ENCODE measurements at regions not wholly inside any gene's neighbourhood (a gene's known extent, or its start where the extent isn't known, plus 50 kb on each side); places are given as distances from the start of the nearest gene placed in this dataset.
A peak's percentile ranks its signal among the peaks of the same experiment; 100 is the strongest.

DNA sequence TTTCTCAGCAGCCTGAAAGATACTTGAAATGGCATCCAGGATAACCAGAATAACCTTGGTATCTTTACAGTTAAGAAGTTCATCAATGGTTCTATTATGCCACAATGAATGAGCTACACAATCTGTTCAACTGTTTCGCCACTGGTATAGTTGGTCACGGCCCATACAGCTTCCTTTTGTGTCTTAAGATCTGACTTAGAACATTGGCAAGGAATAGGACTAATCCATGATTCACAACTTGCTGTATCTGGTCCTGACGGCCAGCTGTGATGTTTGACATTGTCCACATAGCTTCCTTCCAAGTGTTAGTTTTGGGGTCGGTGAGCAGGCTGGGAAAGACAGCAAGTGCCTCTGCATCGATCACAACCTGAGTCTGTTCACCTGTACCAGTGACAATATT is 113.3 kb upstream of the RAD23B start:
- no peak for DNase-seq (ENCODE audit: low spot score)

DNA sequence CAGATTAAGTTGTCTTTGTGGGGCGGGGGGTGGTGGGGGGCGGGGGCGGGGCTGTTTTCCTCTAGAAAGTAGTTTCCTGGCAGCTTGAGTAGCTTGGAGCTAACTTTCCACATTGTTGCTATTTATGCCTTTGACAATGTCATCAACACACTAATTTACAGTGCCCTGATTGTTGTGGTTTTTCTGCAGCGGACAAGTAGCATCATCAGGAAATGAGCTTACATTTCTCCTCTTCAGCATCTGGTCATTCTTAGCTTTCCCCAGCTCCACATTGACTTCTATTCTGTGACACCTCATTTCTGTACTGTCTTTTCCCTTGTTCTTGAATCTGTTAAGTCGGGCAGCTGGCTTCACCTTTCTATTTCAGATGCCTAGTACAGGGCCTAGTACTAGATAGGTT is 112.3 kb upstream of the RAD23B start:
- DNase-seq (ENCODE audit: low spot score), result no peak

DNA sequence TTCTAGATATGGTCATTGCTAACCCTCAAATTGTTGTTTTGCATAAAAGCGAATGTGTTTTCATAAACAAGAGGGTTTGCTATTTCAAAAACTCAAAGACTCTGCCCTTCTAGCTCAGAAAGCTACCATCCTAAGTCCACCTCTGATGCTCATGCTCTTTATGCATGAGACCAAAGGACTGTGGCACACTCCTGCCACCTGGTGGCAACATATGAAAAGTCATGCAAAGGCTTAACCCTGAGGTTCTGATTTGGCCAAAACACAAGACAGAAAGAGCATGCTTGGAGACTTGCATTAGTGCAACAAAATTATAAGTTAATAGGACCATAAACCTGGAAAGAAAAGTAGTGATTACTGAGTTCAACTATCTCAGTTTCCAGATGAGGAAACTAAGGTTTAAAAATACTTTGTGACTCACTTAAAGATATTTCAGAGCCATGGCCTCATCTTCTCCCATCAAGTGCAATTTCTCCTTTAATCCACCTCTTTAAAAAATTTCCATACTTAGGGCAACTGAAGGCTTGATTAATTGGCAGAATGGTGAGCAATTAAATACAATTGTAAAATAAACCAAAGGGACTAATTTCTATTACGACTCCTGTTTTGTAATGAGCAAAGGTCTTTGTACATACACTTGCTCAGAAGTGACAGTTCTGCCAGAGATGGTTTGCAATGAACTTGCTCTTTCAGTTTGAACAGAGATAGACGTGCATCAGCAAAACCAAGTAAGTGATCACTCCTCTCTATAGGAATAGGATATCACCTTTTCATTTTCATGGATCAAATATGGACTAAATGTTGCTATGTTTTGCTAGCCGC is 110.7 kb upstream of the RAD23B start:
- peak; percentile 37 for DNase-seq (ENCODE audit: low spot score)

- DNase-seq (ENCODE audit: low spot score), result no peak
Observed at GRCh38 chr9:107172979-107173347, 110.1 kb upstream of the RAD23B start.

- DNase-seq (ENCODE audit: low spot score), result no peak
Observed at GRCh38 chr9:107173422-107174180, 109.5 kb upstream of the RAD23B start.

- DNase-seq (ENCODE audit: low spot score), result no peak
Observed at GRCh38 chr9:107174441-107174840, 108.6 kb upstream of the RAD23B start.

GRCh38 chr9:107175041-107175440 is 108.0 kb upstream of the RAD23B start:
- DNase-seq (ENCODE audit: low spot score), result no peak

DNA sequence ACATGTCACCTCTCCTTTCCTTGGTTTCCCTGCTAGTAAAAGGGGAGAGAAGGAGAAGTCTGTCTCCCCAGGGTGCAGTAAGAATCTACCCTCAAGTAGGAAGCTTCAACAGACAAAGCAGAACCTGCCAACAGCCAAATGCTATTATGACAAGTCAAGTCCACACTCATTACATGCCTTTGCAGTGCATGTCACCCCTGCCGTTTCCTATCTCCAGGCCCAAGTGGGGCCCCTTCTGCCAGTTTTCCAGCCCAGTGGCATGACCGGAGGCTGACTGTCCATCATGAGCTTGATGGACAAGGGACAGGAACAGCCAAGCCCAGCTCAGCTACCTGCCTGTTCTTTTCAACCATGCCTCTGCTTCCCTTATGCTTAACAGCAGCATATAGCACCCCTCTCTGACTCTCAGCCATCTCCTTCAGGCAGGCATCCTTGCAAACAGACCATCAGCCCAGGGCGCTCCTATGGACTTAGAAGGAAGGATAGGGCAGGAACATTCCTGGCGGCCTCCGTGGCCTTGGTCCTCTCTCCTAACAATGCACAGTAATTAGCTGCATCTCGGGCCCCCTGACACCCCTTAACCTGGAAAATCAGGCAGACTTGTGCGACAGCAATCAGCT is 107.2 kb upstream of the RAD23B start:
- DNase-seq (ENCODE audit: low spot score), result no peak

DNA sequence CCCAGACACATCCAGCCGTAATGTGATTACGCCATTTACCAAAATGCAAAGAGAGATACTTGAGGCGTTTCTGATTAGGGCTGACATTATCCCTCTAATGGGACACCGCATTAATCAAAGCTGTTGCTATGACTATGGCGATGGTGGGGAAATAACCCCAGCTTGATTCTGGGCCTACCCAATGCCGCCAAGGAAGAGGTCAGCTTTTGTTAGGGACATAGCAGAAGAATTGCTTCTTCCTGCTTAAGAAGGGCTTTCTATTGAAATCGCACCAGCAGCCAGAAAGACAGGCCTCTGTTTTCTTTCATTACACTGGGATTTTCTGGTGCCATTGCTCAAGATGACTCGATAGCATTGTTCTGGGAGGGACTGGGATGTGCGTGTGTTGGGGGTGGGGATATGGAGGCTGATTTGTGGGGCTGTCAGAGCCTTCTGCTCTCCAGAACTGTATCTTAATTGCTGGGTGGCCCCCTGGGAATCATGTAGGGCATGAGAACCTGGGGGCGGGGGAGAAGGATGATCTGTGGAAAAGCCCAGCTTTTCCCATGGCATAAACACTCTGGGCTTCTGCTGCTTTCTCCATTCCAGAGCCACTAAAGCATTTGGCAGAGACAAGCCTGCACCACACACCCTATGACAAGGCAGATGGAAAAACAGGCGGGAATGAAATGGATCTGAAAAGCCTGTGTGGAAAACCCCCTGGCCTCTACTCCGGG is 106.5 kb upstream of the RAD23B start:
- DNase-seq (ENCODE audit: low spot score), result no peak

- DNase-seq (ENCODE audit: low spot score), result no peak
Observed at GRCh38 chr9:107177243-107177839, 105.7 kb upstream of the RAD23B start.

DNA sequence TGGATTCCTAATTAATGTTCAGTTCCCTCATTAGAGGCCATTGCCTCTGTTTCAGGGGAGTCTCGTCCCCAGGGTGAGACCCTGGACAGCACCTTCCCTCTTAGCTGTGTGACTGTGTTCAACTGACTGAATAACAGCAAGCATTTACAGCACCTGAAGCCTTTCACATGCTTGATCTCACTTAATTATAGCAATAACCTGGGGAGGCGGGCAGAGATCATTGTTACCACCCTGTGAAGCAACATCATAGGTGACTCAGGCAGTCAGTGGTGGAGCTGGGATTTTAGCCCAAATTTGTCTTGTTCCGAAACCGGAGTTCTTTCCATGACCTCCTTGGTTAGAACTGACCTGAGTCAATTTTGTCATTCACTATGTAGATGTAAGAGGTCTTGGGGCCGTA is 105.2 kb upstream of the RAD23B start:
- DNase-seq (ENCODE audit: low spot score), result no peak

GRCh38 chr9:107178293-107178692 is 104.8 kb upstream of the RAD23B start:
- no peak for DNase-seq (ENCODE audit: low spot score)

- DNase-seq (ENCODE audit: low spot score), result no peak
Observed at GRCh38 chr9:107180206-107180605, 102.9 kb upstream of the RAD23B start.

GRCh38 chr9:107183176-107183575 is 99.9 kb upstream of the RAD23B start:
- no peak for DNase-seq (ENCODE audit: low spot score)

- no peak for DNase-seq (ENCODE audit: low spot score)
Observed at GRCh38 chr9:107188376-107188775, 94.7 kb upstream of the RAD23B start.

GRCh38 chr9:107190061-107190935 is 92.8 kb upstream of the RAD23B start:
- DNase-seq (ENCODE audit: low spot score), result no peak

- no peak for DNase-seq (ENCODE audit: low spot score)
Observed at GRCh38 chr9:107190936-107191290, 92.2 kb upstream of the RAD23B start.

GRCh38 chr9:107193251-107193650 is 89.8 kb upstream of the RAD23B start:
- DNase-seq (ENCODE audit: low spot score), result no peak

- no peak for DNase-seq (ENCODE audit: low spot score)
Observed at GRCh38 chr9:107198718-107199117, 84.4 kb upstream of the RAD23B start.

DNA sequence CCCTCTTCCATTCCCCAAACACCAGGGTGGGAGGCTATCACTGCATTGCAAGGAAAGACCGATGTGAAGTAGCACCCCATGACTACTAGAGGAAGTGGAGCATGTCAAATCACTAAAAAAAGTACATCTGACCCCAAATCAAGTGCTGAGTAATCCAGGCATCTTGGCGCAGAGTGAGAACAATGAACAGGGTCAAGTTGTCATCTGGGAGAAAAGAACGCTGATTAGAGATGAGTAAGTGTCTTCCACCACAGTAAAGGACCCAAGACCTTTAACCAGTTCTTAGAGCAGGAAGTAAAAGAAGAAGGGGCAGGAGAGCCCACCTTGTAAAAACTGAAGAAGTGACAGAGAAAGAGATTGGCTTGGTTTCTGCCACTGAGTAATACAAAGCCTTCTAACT is 75.0 kb upstream of the RAD23B start:
- DNase-seq (ENCODE audit: low spot score), result no peak

GRCh38 chr9:107210775-107211174 is 72.3 kb upstream of the RAD23B start:
- no peak for DNase-seq (ENCODE audit: low spot score)

Data from CD4-positive, alpha-beta T cell treated with Interleukin-6 at 100 ng/mL for 8 hours (primary cell).